ENCODE measurements at regions not wholly inside any gene's neighbourhood (a gene's known extent, or its start where the extent isn't known, plus 50 kb on each side); places are given as distances from the start of the nearest gene placed in this dataset.

- DNase-seq (ENCODE audit: low spot score), result peak; percentile 26
These were observed 389.6 kb downstream of the LRIG3 start for GRCh38 chr12:58530742-58531062.

DNA sequence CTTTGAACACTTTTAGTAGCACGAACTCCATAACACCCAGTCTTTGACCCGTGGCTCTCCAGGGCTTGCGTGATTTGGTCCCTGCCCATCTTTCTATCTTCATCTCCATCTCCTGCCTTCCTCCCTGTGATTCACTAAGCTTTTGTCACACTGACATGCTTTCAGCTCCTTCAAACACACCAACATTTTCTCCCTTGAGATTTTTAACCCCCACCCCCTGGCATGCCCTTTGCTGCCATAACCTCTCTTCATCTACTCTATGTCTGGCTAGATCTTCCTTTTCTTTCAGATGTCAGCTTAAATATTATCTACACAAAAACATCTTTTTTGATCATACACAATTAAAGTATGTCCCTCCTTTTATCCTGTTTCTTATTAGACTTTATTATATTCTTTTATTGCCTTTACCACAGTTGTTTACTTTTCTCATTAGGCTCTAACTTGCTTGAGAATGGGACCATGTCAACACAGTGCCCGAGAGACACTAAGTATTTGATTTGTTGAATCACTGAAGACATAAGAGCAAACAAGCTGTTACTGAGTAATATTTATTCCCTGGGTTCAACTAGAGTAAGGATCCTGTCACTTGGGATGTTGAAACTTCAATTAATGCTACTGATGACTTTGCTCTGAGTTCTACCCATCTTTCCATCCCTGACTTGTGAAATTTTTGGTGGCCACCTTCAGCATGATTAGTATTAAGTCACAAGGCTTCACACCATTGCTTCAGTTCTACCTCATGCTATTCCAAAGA is 387.3 kb downstream of the LRIG3 start:
- no peak for DNase-seq (ENCODE audit: low spot score)

- DNase-seq (ENCODE audit: low spot score), result no peak
These were observed 386.7 kb downstream of the LRIG3 start for GRCh38 chr12:58533652-58534051.

- DNase-seq (ENCODE audit: low spot score), result peak; percentile 9
These were observed 383.0 kb downstream of the LRIG3 start for GRCh38 chr12:58537278-58537677.

DNA sequence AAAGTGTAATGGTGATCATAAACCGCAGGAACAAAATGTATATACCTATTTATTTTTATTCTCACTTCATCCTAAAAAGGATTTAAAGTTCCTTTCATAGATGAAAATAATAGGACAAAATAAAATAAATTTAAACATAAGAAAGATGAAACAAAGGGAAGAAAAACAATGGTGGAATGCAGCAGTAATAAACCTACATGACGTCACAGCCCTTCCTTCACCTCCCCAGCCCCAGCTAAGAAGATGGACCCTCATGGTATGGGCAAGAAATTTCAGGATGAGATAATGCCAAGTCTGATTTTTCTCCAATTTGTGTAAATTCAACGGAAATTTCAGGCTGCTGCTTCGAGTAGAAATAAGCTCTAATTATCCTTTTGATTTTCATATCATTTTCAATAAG is 381.0 kb downstream of the LRIG3 start:
- DNase-seq (ENCODE audit: low spot score), result no peak

- DNase-seq (ENCODE audit: low spot score), result peak; percentile 63
These were observed 379.6 kb downstream of the LRIG3 start for GRCh38 chr12:58540480-58541299.

- peak; percentile 5 for DNase-seq (ENCODE audit: low spot score)
These were observed 379.0 kb downstream of the LRIG3 start for GRCh38 chr12:58541300-58541690.

DNA sequence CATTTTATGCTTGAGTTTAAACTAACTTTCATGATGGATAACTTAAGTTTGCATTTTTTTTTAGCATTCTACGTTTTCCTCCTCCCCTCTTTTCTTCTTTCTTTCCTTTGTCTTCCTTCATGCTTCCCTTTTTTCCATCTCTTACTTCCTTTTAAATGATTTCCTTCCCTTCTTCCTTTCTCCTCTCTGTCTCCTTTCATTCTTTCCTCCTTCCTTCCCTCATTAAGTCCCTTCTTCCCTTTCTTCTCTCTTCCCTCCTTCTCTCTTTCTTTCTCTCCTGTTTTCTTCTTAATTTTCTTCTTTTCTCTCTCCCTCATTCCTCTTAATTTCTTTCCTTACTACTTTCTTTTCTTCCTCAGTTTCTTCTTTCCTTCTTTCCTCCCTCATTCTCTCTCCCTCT is 376.0 kb downstream of the LRIG3 start:
- no peak for DNase-seq (ENCODE audit: low spot score)

DNA sequence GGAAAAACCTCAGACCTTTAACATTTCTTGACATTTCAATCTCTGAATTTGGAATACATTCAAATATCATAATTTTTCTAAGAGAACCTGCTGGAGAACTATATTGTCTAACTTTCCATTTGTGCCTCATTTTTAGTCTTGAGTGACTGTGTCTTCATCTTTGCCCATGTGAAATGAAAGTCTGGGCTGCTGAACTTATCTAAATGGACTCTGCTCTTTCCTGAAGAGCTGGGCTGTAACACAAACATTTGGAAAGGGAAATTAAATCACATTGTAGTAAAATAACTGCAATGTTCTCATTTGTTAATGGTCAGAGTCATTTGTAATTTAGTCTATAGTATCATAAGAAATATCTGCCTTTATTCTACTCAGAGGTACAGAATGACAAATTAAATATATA is 373.1 kb downstream of the LRIG3 start:
- DNase-seq (ENCODE audit: low spot score), result no peak

DNA sequence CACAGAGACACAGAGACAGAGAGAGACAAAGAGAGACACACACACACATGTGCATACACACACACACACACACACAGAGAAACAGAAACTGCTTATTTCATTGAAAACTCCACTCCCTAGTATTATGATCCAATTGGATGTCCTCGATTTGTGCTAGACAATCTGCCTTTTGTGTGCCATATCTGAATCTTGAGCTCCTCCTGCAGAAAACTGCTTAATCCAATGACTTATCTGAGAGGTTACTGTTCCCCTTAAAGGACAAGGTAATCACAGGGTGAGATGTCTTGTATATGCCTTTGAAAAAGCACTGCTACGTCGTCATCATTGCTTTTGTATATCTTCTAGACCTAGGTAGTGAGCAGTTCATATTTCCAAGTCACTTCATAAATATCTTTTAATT is 371.5 kb downstream of the LRIG3 start:
- DNase-seq (ENCODE audit: low spot score), result no peak

- DNase-seq (ENCODE audit: low spot score), result no peak
These were observed 365.7 kb downstream of the LRIG3 start for GRCh38 chr12:58554522-58555157.

DNA sequence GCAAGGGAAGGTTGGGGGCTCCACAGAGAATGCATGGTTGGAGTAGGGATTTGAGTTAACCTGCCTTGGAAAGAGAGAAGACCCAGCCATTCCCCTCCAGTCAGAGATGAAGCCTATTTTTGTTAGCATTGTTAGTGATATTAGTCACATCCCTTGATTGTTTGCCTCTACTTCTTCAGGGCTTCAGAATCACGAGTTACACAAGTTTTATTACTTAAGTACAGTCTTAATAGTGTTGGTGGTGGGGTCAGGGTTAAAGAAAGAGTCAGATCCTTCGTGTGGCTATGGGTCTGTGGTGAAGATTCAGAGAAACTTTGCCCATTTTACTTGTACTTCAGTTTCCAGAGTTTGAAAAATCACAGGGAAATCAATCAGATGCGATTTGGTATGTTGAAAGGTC is 363.1 kb downstream of the LRIG3 start:
- DNase-seq (ENCODE audit: low spot score), result peak; percentile 20

GRCh38 chr12:58557661-58558060 is 362.6 kb downstream of the LRIG3 start:
- DNase-seq (ENCODE audit: low spot score), result no peak

DNA sequence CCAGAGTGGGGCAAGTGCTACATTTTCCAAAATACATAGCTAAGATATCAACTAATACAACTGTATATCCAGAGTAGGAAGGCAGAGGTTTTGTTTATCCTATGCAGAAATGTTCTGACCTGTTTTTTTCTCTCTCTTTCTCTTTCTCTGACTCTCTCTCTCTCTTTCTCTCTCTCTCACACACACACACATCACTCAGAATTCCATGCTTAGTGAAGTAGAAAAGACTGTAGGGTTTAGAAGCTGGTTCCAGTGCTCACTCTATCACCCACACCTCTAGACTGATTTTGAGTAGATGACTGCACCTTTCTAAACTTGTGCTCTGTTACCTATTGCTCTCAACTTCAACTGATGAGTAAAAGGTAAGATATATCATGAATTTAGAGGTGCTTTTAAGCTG is 356.7 kb downstream of the LRIG3 start:
- peak; percentile 51 for DNase-seq (ENCODE audit: low spot score)

DNA sequence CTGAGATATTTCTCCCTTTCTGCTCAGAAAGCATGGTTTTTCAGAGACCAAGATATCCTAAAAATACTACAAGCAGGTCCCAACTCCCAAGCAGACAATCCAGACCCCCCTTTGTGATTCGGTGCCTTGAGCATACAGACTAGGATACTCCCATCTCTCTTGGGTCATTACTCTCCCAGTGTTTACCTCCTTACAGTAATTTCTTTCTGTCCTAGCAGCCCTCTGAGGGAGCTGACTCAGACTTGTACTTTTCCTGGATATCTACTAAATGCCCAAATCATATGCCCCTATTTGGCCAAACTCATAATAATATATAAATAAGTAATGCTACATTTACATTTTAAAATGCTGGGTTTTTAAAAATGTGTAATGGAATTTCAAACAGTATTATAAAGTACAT is 355.6 kb downstream of the LRIG3 start:
- no peak for DNase-seq (ENCODE audit: low spot score)

GRCh38 chr12:58566599-58566998 is 353.7 kb downstream of the LRIG3 start:
- DNase-seq (ENCODE audit: low spot score), result no peak

- no peak for DNase-seq (ENCODE audit: low spot score)
These were observed 353.1 kb downstream of the LRIG3 start for GRCh38 chr12:58567189-58567588.

DNA sequence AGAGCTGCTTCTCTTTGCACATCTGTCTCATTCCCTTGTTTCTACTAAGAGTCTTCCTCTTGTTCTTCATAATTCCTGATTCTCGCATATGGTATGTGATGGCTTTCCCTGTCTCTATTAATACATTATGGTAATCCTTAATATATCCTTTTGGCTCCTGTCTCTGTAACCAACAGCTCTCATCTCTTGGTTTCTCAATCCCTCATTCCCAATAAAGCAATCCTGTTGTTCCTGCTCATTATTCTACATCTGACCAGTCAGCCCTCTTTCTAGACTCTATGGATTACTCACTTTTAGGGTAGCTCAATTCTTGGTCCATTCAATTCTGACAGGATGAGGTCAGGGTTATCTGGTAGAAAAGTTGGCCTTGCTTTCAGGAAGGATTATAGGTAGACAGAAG is 349.9 kb downstream of the LRIG3 start:
- DNase-seq (ENCODE audit: low spot score), result peak; percentile 11

DNA sequence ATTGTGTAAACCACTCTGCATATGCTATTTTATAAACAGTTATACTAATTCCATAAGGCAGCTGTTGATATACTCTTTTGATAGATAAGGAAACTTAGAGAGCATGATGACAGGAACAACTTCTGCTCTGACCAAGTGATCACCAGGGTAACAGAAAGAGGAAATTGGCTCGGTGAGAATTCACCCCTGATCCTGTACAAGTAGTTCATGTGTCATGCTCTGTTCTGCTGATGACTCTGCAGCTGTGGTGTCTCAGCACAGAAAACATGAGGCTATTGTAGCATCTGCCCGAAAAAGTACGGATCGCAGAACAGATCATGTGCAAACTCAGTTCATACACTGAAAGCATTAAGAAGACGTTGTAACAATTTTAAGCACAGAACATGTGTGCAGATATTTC is 345.0 kb downstream of the LRIG3 start:
- DNase-seq (ENCODE audit: low spot score), result peak; percentile 22

- DNase-seq (ENCODE audit: low spot score), result no peak
These were observed 344.2 kb downstream of the LRIG3 start for GRCh38 chr12:58576081-58576480.

DNA sequence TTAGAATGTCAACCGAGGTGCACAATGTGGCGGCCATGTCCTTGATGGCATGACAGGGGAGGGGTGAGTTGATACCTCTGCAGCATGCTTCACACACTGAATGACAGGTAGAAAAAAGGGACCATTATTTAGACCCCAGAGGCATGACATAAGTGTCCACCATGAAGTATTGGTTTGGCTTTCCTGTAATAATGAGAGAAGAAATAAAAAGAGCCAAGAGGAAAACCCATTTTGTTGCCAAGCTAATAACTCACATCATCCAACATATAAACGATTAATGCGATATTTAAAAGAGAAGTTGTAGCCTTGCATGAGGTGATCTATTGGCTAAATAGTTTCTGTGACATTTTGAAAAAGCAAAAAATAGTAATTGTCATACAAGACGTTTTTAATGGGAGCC is 343.4 kb downstream of the LRIG3 start:
- no peak for DNase-seq (ENCODE audit: low spot score)

DNA sequence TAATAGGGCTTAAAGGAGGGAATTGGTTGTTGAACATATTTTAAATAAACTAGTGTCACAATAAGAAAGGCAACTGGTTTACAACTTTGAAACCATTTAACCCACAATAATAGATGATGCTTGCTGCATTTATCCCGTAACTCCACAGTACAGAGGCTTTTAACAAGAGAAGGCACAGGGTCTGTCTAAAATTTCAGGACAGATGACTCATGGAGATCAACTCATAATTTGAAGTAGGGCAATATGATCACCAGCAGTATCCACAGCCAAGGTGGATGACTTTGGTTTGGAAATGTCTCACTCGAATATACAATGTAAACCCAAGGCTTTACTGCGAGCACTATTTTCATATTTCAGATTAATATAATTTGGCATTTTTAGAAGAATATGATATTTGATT is 340.2 kb downstream of the LRIG3 start:
- DNase-seq (ENCODE audit: low spot score), result no peak

DNA sequence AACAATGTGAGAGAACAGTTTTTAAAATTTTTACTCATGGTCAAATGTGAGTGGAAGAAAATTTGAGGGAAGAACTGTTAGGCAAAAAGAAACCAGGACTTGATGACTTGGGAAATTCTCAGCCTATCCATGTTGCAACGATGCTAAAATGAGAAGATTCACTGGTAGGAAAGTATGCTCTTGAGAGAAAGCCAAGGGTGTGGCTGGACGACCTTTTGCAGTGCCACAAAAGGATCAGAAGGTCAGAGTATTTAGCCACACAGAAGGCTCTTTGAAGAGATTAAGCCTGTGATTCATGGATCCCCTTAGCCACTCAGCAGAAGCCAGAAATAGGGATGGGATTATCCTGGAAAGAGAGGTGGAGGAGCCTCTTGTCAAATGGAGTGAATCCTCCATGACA is 336.8 kb downstream of the LRIG3 start:
- DNase-seq (ENCODE audit: low spot score), result no peak

All from kidney tubule cell (primary cell).